ENCODE measurements at regions not wholly inside any gene's neighbourhood (a gene's known extent, or its start where the extent isn't known, plus 50 kb on each side); places are given as distances from the start of the nearest gene placed in this dataset.

DNA sequence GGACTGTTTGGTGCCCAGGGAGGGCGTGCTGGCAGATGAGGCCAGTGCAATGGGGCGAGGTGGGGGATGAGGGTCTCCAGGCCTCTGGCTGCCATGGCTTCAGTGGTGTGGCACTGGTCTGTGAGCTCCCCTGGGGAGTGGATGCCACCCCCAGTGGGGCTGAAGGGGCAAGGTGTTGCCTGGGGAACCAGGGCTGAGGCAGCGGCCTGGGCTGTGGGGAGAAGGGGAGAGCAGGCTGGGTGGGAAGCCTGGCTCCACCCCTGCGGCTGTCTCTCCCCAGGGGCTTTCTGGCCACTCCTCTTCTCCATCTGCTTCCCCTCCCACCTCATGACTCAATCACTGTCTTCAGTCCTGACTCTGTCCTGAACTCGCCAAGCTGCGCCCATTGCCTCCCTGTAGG, 88.4 kb upstream of the TLE3 start:
- DNase-seq: no peak
- H3K9me3 ChIP-seq: no peaks in the 10 kb centered on the region

DNA sequence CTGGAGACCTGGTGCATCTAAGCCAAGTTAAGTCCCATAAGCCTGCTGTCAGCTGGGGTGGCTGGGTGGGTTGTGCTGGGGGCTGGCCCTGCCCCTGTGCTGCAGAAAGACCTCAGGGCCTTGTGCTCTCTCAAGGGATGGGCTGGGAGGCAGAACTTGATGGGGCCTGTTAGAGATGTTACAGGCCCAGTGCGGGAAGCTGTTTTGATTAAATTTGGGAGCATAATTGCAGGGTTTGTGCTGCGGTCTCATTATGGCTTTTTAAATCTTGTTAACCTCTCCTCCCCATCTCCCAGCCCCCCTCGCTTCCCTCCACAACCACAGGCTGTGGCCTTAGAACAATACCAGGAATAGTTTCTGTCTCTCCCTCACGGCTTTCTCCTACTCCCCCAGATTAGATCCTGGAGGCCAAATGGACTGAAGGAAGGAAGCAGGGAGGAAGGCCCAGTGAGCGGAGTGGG, 87.6 kb upstream of the TLE3 start:
- H3K27me3 ChIP-seq: no peaks in the 10 kb centered on the region
- 22 to 32% (median 22%) methylated on average over 5 of the region's 5 CpGs for WGBS, 3 donors
- intact Hi-C loops (cut with DNase I): no loop called here
- no peaks in the 10 kb centered on the region for H3K36me3 ChIP-seq
- TF ChIP-seq EP300 (IDR thresholded peaks at IDR 0.05) (no peak), POLR2A (IDR thresholded peaks at IDR 0.05) (no peak)
- TF ChIP-seq, protein P1, sequence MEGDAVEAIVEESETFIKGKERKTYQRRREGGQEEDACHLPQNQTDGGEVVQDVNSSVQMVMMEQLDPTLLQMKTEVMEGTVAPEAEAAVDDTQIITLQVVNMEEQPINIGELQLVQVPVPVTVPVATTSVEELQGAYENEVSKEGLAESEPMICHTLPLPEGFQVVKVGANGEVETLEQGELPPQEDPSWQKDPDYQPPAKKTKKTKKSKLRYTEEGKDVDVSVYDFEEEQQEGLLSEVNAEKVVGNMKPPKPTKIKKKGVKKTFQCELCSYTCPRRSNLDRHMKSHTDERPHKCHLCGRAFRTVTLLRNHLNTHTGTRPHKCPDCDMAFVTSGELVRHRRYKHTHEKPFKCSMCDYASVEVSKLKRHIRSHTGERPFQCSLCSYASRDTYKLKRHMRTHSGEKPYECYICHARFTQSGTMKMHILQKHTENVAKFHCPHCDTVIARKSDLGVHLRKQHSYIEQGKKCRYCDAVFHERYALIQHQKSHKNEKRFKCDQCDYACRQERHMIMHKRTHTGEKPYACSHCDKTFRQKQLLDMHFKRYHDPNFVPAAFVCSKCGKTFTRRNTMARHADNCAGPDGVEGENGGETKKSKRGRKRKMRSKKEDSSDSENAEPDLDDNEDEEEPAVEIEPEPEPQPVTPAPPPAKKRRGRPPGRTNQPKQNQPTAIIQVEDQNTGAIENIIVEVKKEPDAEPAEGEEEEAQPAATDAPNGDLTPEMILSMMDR (IDR thresholded peaks at IDR 0.05): no peak
- H3K4me3 ChIP-seq: no peak overlapping the region
- peaks cover 2% of the 10 kb centered on the region for H3K4me1 ChIP-seq (ENCODE audit: insufficient read depth)
- H3K27ac ChIP-seq: no peak overlapping the region
- DNase-seq: no peak
- H3K9me3 ChIP-seq: no peaks in the 10 kb centered on the region

More for the DNA sequence above, 88.4 kb upstream of the TLE3 start:
- Histone ChIP-seq H3K4me1 (ENCODE audit: insufficient read depth) (peaks cover 2% of the 10 kb centered on the region), H3K27me3 (no peaks in the 10 kb centered on the region), H3K27ac (no peak overlapping the region), H3K4me3 (no peak overlapping the region), H3K36me3 (no peaks in the 10 kb centered on the region)
- no peak for TF ChIP-seq POLR2A (IDR thresholded peaks at IDR 0.05)
- TF ChIP-seq, protein P1 (IDR thresholded peaks at IDR 0.05): no peak
- intact Hi-C loops (cut with DNase I): no loop called here
- WGBS, 3 donors: 96% methylated on average over 6 of the region's 6 CpGs

DNA sequence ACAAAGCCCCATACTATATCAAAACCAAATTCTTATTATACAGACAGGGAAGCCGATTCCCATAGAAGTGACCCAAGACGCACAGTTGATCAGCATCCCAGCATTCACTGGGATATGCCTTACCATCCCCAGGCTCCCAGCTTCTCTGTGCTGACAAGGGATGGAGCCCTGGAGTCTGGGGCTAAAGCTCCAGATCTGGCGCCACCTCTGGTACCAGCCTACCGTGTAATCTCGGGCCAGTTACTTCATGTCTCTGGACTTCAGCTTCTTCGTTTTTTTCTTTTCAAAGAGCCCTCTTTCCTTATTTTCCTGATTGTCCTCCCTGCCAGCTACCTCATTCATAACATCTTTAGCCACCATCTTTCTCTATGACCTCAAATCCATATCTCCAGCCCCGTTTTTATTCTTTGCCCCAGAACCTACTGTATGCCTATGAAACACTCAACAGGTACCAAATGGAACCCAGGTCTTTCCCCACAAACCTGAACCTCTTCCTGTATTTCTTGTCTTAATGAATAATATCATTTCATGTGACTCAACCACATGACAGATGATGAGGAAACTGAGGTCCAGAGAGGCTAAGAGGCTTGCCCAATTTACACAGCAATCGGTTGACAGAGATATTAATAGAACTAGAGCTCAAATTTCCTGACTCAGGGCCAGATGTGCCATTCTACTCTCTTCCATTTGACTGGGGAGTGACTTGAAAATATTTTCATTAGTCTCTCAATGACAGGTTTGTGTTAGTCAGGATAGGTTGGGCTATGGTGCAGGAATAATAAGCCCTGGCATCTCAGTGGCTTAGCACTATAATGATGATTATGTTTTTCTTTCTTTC, 85.4 kb upstream of the TLE3 start:
- TF ChIP-seq, protein P1 (IDR thresholded peaks at IDR 0.05): no peak
- TF ChIP-seq POLR2A (IDR thresholded peaks at IDR 0.05) (no peak), EP300 (IDR thresholded peaks at IDR 0.05) (no peak)
- H3K9me3 ChIP-seq: no peaks in the 10 kb centered on the region
- H3K4me1 ChIP-seq (ENCODE audit: insufficient read depth): peaks cover 2% of the 10 kb centered on the region
- H3K27ac ChIP-seq: no peak overlapping the region
- no peak overlapping the region for H3K4me3 ChIP-seq
- H3K36me3 ChIP-seq: no peaks in the 10 kb centered on the region
- DNase-seq: no peak
- intact Hi-C loops (cut with DNase I): no loop called here
- H3K27me3 ChIP-seq: no peaks in the 10 kb centered on the region
- WGBS, 3 donors: 72 to 90% (median 90%) methylated on average over 8 of the region's 8 CpGs

DNA sequence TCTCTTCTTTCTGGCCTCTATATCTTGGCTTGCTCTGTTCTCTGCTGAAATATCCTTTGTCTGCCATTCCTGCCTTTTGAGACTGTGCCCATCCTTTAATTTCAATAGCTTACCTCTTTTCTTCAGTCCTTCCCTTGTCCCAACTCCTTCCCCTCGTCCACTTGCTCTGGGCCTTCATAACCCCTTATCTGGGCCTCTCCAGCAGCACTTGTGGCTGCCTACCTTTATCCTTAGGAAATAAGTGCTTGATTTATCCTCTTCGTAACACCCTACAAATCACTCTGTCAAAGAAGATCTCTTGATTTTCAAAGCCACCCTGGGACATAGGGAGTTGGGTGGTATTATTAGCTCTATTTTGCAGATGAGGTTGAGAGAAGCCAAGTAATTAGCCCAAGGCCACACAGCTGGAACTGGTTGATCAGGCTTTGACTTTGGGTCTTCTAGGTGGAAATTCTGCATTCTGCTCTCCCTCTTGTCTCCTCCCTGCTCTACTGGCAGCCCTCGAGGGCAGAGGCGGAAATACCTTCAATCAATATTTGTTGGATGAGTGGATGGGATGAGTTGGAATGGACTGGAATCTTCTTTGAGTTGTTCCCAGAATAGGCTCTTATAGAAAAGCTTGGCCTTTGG, 84.0 kb upstream of the TLE3 start:
- Histone ChIP-seq H3K36me3 (no peaks in the 10 kb centered on the region), H3K4me1 (ENCODE audit: insufficient read depth) (peaks cover 2% of the 10 kb centered on the region), H3K27me3 (no peaks in the 10 kb centered on the region), H3K9me3 (no peaks in the 10 kb centered on the region), H3K27ac (no peak overlapping the region), H3K4me3 (no peak overlapping the region)
- 71 to 94% (median 84%) methylated on average over 4 of the region's 4 CpGs for WGBS, 3 donors
- DNase-seq: no peak
- intact Hi-C loops (cut with DNase I): no loop called here
- TF ChIP-seq EP300 (IDR thresholded peaks at IDR 0.05) (no peak), POLR2A (IDR thresholded peaks at IDR 0.05) (no peak)
- TF ChIP-seq, protein P1 (IDR thresholded peaks at IDR 0.05): no peak
